Type B pancreatic cell (in vitro differentiated cells): ENCODE measurements at regions not wholly inside any gene's neighbourhood (a gene's known extent, or its start where the extent isn't known, plus 50 kb on each side); places are given as distances from the start of the nearest gene placed in this dataset.

Source experiments
- DNase-seq: peaks from one replicate; pipeline ENCODE4 v3.0.0; 2021; ENCODE audit warnings: mixed read lengths; ENCODE audit not compliant: unreplicated experiment; ENCODE audit errors: extremely low spot score
- H3K27ac Mint-ChIP-seq: 2 replicates; pipeline ENCODE4 v1.8.0; 2021; ENCODE audit warnings: mild to moderate bottlenecking, mixed read lengths
- H3K27me3 Mint-ChIP-seq: 2 replicates; pipeline ENCODE4 v1.8.0; 2021; ENCODE audit warnings: mixed read lengths
- H3K36me3 Mint-ChIP-seq: 2 replicates; pipeline ENCODE4 v1.8.0; 2021; ENCODE audit warnings: mixed read lengths
- H3K4me1 Mint-ChIP-seq: one replicate; pipeline ENCODE4 v1.8.0; 2021; ENCODE audit warnings: mixed read lengths; ENCODE audit not compliant: unreplicated experiment
- H3K4me3 Mint-ChIP-seq: 2 replicates; pipeline ENCODE4 v1.8.0; 2021; ENCODE audit warnings: mild to moderate bottlenecking, mixed read lengths
- H3K9me3 Mint-ChIP-seq: 2 replicates; pipeline ENCODE4 v1.8.0; 2021; ENCODE audit warnings: mixed read lengths
- TF ChIP-seq, protein P1 (sequence below): fragments of 200-600 bp; sonication (generic); conservative IDR thresholded peaks from 2 replicates; pipeline ENCODE4 v1.5.0; 2021; ENCODE audit warnings: antibody characterized with exemption, mild to moderate bottlenecking

DNA sequence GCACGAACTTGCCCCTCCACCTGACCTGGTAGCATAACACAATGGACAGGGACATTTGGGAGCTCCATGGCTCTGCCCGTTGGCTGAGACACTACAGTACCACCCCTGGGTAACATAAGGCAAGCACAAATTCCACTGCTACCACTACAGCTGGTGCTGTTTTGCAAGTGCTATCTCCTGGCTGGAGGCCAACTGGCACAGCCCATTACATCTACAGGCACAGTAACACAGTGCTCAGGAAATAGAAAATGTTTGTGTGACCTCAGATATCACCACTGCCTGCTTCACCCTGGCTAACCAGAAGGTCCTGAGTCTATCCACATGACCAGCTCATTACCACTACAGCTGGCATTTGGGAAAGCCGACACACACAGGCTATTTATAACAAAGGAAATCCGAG is 631.1 kb upstream of the MBL2 start:
- no peak overlapping the region for H3K4me3 Mint-ChIP-seq
- no peak overlapping the region for H3K27ac Mint-ChIP-seq
- no peaks in the 10 kb centered on the region for H3K36me3 Mint-ChIP-seq
- no peaks in the 10 kb centered on the region for H3K27me3 Mint-ChIP-seq
- DNase-seq, result no peak
- peaks cover 9% of the 10 kb centered on the region for H3K4me1 Mint-ChIP-seq
- TF ChIP-seq, protein P1, sequence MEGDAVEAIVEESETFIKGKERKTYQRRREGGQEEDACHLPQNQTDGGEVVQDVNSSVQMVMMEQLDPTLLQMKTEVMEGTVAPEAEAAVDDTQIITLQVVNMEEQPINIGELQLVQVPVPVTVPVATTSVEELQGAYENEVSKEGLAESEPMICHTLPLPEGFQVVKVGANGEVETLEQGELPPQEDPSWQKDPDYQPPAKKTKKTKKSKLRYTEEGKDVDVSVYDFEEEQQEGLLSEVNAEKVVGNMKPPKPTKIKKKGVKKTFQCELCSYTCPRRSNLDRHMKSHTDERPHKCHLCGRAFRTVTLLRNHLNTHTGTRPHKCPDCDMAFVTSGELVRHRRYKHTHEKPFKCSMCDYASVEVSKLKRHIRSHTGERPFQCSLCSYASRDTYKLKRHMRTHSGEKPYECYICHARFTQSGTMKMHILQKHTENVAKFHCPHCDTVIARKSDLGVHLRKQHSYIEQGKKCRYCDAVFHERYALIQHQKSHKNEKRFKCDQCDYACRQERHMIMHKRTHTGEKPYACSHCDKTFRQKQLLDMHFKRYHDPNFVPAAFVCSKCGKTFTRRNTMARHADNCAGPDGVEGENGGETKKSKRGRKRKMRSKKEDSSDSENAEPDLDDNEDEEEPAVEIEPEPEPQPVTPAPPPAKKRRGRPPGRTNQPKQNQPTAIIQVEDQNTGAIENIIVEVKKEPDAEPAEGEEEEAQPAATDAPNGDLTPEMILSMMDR, result no peak
- H3K9me3 Mint-ChIP-seq, result no peaks in the 10 kb centered on the region

DNA sequence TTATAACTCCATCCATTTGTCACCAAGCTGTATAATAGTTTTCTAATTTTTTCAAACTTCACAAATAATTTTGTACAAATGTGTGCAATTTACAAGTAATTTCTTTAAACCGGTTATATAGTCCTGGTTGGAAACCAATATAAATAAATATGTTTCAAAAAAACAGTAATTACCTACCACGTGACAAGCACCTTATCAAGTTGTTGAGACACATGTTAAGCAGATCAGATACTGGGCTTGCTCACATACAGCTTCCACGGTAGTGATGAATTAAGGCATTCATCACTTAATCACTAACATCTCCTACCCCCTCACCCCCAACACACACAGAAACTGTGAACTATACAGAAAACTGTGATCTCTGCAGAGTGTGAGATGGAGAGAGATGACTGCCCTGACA is 630.0 kb upstream of the MBL2 start:
- no peaks in the 10 kb centered on the region for H3K36me3 Mint-ChIP-seq
- no peak for DNase-seq
- H3K27me3 Mint-ChIP-seq, result no peaks in the 10 kb centered on the region
- peaks cover 9% of the 10 kb centered on the region for H3K4me1 Mint-ChIP-seq
- no peak overlapping the region for H3K4me3 Mint-ChIP-seq
- H3K9me3 Mint-ChIP-seq, result no peaks in the 10 kb centered on the region
- no peak overlapping the region for H3K27ac Mint-ChIP-seq
- TF ChIP-seq, protein P1, result no peak

DNA sequence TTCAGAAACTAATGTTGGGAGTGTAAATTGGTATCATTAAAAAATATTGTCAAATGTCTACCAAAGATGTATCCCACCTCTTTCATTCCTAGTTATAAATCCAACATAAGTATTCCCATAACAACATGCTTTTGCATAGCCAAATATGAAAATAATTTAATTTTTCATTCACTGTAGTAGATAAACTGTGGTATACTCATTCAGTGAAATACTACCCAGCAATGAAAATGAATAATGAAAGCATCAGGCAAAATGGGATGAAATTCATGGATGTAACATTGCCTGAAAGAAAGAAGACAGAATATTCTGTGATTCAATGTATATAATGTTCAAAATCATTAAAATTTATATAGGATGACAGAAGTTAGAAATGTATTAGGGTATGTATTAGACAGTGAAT is 629.0 kb upstream of the MBL2 start:
- H3K27ac Mint-ChIP-seq, result no peak overlapping the region
- no peak for DNase-seq
- peaks cover 5% of the 10 kb centered on the region for H3K4me1 Mint-ChIP-seq
- H3K27me3 Mint-ChIP-seq, result no peaks in the 10 kb centered on the region
- TF ChIP-seq, protein P1, result no peak
- no peaks in the 10 kb centered on the region for H3K9me3 Mint-ChIP-seq
- H3K36me3 Mint-ChIP-seq, result no peaks in the 10 kb centered on the region
- H3K4me3 Mint-ChIP-seq, result no peak overlapping the region

GRCh38 chr10:53396876-53397275 is 624.3 kb upstream of the MBL2 start:
- no peak for DNase-seq
- Mint-ChIP-seq H3K4me3 (no peak overlapping the region), H3K9me3 (peaks cover 4% of the 10 kb centered on the region), H3K27me3 (no peaks in the 10 kb centered on the region), H3K27ac (no peak overlapping the region), H3K4me1 (no peaks in the 10 kb centered on the region), H3K36me3 (no peaks in the 10 kb centered on the region)
- TF ChIP-seq, protein P1, result no peak

GRCh38 chr10:53395449-53395848 is 622.9 kb upstream of the MBL2 start:
- peaks cover 4% of the 10 kb centered on the region for H3K9me3 Mint-ChIP-seq
- no peaks in the 10 kb centered on the region for H3K27me3 Mint-ChIP-seq

More at GRCh38 chr10:53395449-53395848, 622.9 kb upstream of the MBL2 start:
- Mint-ChIP-seq H3K4me1 (no peaks in the 10 kb centered on the region), H3K27ac (no peak overlapping the region), H3K4me3 (no peak overlapping the region), H3K36me3 (no peaks in the 10 kb centered on the region)
- TF ChIP-seq, protein P1, result no peak
- DNase-seq, result no peak
